Activated CD4-positive, CD25-positive, alpha-beta regulatory T cell treated with anti-CD3 and anti-CD28 coated beads, Interleukin-2, amount 50 U/mL, for 16 hours (primary cell): ENCODE measurements at regions not wholly inside any gene's neighbourhood (a gene's known extent, or its start where the extent isn't known, plus 50 kb on each side); places are given as distances from the start of the nearest gene placed in this dataset.

Experiments used
- DNase-seq: peaks from one replicate; pipeline ENCODE4 v3.0.0-alpha.2; 2020; ENCODE audit warnings: low read depth, low spot score

DNA sequence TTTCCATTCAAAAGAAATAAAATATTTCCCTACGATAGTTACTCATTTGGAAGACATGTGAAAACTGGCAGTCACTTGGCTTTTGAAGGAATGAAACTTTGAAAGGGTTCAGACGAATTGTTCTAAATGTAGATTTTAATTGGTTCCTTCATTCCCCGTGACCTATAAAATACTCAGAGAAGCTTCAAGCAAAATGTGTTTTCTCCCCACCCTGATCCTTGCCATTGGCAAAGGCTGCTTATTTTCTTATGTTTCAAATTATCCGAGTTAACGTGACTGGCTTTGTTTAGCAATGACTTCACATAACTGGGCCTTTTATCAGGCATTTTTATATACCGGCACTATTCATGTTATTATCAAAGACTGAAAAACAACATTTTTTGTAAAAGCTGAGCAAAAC lies 204.1 kb upstream of the NEIL3 start:
- DNase-seq = no peak

DNA sequence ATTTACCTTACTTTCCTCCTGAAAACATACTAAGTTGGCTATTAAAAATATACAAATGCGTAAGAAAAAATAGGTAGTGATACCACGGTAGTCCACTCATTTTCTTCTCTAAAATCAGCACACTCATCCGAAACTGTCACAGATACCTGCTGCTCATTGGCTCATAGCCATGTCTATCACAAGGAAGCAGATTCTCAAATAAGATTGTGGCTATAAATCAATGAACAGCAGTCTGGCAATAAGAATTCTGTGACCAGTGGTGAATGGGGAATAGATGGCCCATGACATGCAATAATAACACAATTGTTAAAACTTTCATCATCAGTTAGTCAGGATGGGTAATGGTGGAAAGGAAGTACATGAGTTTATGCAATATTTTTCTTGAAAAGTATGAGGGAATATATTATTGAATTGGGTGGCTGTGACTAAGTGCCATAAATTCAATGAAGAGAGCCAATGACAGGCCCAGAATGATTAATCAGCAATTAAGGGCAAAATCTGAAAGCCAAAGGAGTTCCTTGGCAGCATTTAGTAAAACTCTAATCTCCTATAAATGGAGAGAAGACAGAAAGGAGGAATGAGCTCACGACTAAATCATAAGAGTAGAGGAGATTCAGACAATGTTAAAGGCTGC lies 202.3 kb upstream of the NEIL3 start:
- DNase-seq = no peak

DNA sequence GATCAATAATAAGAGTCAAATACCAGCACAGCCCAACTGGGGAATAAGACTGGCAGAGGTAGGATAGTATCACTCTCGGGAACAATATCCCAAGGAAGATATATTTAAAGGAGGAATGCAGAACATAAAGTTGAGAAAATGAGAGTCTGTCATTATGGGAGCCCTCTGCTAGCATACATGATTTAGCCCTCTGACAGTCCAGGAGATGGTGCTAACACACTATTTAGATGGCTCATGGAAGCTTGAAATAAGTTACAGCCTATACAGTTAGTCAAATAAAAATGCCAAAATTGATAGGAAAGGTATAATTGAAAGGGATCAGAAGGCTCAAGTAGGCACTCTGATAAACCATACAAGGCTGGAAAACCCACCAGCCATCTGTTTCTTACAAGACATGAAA lies 201.0 kb upstream of the NEIL3 start:
- no peak for DNase-seq

DNA sequence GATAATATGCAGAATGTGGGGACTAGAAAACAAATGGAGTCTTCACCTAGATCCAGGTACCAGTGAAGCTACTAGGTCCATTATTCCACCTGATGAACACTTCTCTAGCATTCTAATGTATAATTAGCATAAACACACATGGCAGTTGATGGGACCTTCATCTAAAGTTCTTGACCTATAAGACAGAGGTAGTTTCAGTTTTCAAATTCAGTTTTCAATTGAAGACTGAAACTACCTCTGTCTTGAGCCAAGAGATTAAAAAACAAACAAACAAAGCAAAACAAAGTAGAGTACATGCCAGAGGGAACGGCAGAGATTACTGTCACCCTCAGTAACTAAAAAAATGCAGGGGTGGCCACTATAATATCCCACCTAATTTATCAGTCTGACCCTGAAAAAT lies 199.9 kb upstream of the NEIL3 start:
- no peak for DNase-seq

DNA sequence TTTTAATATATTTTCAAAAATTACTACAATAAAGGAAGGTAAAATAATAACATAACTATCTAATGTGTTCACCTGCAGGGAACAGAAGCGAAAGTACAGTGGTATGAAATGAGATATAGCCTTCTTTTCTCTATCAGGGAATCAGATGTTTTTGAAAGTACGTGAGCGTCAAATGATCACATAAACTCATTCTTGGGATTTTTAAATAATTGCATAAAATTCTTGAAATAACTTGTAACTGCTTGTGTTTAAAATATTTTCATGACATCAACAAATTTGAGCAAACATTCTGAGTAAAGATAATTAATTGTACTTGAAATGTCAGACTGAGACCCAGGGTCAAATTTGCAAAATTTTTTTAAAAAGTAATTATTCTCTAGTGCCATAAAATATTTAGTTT lies 193.5 kb upstream of the NEIL3 start:
- DNase-seq = no peak

DNA sequence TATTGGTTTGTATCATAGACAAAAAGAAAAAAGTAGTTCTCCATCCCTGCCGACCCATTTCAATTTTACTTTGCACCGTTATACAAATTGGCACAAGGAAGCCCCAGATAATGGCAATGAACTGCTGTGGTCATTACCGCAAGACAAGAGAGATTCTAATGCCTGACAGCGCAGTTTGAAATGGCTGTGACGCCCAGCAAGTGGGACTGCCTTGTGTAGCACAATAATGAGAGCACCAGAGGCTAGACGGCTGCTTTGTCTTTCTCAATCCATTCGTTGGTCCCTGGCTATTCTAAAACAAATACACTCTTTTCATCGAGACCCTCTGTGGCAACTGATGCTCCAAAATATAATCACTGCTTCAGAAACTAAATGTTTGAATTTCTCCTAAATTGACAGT lies 192.4 kb upstream of the NEIL3 start:
- DNase-seq = no peak

DNA sequence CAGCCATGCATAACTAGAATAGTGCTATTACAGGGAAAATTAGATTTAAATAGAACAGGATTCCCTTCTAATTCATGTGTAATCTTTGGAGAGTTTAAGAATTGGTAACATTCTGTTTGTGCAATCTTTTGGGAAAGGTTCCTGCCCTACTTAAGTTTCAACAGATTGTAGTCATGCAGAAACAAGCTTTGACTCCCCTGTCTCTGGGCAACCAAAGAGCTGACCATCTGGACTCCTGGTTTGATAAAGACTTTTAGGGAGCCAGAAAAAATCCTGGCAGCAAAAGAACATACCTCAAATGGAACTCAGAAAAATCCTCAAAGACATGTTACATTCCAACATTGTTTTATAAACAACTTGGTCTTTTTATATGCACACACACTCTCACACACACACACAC lies 191.1 kb upstream of the NEIL3 start:
- DNase-seq = no peak

DNA sequence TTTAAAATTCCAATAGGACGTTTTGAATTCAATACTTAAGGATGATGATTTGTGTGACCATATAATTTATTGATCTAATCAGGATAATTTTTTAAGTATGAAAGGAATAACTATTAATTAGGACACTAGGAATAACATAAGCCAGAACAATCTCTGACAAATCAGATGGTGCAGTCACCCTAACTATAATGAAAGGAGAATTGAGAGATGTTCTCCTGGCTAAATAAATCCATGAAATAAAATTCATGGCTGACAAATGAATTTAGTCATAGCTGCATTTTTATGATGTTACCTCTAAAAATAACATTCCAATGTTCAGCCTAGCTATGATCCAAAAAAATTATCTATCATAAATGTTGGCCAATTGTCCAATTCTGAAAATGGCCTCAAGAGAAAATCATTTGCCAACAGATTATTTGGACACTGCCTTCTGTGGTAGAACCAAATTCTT lies 190.6 kb upstream of the NEIL3 start:
- DNase-seq = no peak

DNA sequence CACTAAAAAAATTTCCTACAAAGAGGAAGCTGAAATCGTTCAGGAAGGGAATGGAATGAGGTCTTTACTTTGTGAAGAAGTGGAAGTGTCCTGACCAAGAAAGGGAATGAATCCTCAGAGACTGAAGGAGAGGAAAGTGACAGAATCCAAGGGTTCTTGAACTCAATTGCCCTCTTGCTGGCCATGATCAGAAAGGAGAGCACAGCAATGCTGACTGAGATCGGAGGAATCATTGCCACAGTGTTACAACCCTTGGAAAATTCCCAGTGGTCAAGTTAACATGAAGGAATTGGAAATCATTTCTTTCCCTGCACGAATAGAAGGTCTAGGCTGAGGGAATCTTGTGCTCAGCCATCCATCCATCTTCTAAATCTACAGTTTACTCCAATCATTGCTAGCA lies 190.0 kb upstream of the NEIL3 start:
- DNase-seq = no peak

DNA sequence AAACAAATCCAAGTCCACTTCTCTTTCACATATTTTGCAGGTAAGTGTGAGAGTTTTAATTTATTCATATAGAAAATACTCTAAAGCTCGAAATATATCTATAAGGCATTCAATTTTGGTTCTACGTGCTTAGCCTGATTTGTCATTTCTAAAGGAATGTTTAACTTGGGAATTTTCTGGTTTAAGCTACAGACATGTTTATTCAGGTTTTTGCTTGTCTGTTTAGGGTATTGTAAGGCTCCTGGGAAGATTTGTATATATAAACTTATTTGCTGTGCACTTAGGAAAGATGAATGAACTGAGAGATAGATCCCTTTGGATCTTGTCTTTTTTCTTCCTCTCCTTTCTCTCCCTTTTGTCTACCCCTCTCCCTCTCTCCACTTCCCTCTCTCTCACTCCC lies 185.9 kb upstream of the NEIL3 start:
- no peak for DNase-seq

DNA sequence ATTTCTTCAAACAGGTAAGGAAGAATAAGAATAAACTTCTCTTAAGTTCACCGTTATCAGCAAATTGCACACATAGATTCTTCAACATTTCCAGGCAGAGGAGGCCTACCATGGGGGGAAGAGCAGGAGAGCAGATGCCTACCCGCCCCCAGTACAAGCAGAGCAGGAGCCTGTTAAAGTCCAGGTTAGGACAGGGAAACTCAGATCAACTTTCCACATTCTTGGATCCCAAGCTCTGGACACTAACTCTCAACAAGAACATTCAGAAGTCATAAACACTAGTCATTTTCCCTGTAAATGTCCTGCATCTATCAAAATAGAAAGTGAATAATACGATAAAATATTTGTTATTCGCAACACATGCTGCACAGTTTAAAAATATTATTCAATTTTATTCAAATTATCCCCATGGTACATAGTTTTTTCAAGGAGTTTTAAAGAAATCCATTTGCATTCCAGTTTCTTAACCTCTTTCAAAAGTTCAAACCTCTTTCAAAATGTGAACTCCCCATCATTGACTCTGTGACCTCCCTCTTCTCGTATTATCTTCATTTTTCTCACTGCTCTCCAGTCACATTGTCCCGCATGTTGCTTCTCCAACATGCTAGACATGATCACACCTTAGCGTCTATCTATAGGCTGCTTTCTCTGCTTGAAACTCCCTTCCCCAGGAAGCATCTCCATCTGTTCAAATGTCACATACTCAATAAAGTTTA lies 185.2 kb upstream of the NEIL3 start:
- DNase-seq = no peak

DNA sequence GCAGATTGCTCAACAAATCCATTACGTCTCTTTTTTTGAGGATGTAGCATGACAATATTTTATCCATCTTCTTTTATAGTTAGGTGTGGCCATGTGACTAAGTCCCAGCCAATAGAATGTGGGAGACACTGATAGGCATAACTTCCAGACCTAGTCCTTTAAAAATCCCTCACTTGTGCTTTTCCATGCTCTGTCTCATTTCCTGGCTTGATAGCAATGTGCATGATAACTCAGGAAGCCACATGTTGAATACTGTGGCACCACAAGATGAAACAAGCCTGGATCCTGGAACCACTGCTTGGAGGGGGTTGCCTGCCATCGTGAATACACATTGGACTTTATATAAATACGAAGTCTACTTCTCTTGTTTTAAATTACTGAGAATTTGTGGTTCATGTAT lies 184.0 kb upstream of the NEIL3 start:
- no peak for DNase-seq

DNA sequence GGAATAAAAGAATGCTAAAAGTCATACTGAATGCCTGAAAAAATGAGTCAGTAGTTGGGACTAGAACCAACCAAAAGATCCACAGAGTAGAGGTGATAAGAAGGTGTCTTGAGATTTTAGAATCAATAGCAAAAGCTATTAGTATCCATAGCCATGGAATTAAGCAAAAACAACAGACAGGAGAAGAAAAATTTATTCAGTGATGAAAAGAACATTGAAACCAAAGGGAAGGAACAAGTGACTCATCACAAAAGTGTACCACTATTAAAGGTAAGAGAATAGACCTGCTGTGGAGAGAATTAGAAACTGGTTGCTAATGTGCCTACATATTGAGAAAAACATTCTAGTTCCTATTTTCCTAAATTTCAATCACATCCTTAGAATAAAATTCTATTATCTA lies 182.0 kb upstream of the NEIL3 start:
- no peak for DNase-seq

DNA sequence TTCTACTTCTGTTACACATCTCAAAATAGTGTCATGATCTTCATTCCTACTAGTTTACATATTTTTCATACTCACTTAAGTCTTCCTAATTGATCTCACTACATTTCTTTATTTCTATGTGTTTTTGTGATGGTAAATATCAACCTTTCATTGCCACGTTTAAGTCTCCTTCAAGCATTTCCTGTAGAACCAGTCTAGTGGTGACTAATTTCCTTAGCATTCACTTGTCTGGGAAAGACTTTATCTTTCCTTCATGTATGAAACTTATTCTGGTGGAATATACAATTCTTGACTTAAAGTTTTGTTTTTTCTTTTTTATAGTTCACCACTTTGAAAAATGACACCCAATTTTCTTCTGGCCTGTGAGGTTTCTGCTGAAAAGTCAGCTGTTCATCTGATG lies 181.4 kb upstream of the NEIL3 start:
- DNase-seq = no peak

DNA sequence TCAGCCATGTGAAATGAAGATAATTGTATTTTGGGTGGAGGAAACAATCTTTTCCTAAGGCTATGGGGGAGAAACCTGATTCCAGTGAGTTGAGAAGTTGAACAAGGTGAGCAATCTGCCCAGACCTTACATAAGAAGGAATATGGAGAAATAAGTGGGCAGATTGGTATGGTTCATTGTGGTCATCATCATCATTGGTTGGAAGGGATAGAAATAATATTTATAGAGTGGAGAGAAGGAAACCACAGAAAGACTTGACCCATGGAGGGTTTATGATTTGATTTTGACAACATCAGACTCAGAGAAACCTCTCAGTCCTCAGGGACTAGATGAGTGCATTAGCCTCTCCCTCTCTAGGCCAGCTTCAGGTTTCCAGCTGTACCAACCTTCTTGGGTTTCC lies 177.9 kb upstream of the NEIL3 start:
- DNase-seq = no peak

DNA sequence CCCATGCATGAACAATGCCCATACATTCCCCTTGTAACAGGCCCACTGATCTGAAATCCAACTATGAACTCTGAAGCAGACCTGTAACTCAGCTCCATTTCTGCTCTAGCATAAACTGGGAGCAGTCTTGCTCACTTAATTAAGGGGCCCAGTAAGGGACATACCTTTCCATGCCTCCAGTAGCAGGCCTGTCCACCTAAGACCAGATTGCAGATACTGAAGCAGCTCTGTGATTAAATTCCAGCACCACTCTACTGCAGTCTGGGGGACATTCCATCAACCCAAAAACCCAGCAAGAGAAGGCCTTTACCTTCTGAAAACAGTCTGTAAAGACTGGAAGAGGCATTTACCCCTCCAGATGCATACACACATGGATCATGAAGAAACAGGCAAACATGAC lies 162.0 kb upstream of the NEIL3 start:
- no peak for DNase-seq

DNA sequence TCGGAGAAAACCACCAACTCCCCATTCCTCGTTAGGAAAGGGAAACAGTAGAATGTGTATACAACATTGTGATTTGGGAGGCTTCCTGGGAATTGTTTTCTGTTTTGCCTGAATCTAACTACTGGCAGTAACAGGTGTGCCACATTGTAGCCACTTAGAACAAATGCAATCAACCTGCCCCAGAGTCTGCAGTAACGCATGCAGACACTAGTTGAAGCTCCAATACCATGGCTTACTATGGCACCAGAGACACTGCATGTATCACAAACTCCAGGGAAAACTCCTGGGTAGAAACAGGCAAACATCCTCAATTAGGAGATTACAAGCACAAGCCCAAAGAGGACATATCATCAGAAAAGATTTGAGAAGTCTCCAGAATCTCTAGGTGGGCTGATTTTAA lies 154.2 kb upstream of the NEIL3 start:
- no peak for DNase-seq

DNA sequence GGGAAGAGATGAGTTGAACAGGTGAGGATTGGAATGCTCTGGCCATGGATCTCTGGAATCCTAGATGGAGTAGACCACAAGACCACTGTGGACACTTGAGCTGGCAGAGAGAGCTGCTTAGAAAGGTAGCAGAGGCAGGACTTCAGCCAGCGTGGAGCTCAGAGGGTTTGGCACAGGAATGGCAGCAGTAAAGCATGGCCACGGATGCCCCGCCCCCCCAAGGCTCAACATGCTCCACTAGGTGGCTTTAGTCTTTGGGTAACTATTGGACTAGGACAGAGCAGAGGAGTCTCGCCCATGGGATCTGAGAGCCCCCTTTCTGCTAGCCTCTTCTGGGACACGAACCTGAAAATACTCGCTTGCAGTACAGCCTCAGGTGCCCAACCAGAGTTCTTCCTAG lies 150.1 kb upstream of the NEIL3 start:
- DNase-seq = no peak

DNA sequence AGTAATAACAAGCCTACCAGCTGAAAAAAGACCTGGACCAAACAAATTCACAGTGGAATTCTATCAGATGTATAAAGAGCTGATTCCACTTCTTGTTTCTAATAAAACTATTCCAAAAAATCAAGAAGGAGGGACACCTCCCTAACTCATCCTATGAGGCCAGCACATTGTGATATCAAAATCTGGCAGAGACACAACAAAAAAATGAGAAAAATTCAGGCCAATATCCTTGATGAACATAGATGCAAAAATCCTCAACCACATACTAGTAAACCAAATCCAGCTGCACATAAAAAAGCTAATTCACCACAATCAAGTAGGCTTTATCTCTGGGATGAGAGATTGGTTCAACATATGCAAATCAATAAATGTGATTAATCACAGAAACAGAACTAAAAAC lies 147.9 kb upstream of the NEIL3 start:
- DNase-seq = no peak

DNA sequence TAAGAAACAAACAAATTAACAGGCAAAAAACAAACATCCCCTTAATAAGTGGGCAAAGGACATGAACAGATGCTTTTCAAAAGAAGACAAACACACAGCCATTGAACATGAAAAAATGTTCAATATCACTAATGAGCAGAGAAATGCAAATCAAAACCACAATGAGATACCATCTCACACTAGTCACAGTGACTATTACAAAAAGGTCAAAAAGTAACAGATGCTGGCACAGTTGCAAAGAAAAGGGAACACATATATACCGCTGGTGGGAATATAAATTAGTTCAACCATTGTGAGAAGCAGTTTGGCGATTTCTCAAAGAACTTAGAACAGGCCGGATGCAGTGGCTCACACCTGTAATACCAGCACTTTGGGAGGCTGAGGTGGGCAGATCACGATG lies 146.1 kb upstream of the NEIL3 start:
- DNase-seq = no peak

DNA sequence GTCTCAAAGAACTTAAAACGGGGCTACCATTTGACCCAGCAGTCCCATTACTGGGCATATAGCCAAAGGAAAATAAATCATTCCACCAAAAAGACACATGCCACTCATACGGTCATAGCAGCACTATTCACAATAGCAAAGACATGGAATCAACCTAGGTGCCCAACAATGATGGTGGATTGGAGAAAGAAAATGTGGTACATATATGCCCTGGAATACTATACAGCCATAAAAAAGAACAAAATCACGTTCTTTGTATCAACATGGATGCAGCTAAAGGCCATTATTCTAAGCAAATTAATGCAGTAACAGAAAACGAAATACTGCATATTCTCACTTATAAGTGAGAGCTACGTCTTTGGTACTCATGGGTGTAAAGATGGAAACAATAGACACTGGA lies 138.1 kb upstream of the NEIL3 start:
- DNase-seq = no peak

DNA sequence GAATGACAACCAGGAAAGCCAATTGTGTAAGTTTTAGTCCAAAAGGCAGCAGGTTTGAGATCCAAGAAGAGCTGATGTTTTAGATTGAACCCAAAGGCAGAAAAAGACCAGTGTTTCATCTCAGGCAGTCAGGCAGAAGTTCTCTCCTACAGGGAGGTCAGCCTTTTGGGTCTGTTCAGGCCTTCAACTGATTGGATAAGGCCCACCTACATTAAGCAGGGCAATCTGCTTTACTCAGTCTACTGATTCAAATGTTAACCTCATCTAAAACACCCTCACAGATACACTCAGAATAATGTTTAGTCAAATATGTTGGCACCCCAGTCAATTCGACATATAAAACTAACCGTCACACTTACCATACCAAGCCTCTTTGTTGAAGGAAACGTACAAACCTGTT lies 134.2 kb upstream of the NEIL3 start:
- DNase-seq = no peak

DNA sequence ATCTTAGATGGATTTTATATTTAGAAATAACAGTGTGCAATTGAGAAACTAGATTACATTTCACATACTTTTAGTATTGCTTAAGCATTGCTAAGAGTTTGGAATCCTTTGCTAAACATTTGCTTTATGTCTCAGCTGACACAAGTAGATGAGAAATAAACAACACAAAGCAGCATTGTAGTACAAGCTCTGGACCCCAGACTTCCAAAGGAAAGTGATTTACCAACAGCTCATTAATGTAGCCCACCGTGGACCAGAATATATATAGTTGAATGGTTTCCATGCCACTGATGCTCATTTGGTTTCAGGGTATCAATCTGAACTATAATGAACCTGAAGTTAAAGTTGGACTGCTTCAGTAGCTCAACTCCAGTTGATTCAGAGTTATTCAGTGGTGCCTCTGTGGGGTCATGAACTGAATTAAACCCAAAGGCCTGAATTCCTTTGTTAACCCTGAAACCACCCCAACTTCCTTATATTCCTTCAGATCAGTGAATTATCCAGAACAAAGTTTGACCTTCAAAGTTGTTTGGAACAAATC lies 132.1 kb upstream of the NEIL3 start:
- DNase-seq = no peak

DNA sequence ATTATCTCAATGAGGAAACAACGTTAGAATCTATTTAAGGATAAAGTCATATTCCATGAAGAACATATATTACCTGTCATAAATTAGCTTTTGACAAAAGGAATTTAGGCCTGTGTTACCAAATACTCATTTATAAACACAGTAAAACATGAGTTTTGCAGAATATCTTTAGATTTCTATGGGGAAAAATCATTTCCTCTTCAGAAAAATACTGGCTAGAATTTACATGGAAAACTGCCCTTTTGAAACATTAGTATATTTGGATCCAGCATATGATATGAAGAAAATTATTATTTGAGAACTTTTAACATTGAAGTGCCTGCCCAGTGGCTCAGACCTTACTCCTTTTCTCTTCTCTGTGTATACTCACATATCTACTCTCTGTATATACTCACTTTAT lies 131.4 kb upstream of the NEIL3 start:
- no peak for DNase-seq
